ENCODE measurements at regions not wholly inside any gene's neighbourhood (a gene's known extent, or its start where the extent isn't known, plus 50 kb on each side); places are given as distances from the start of the nearest gene placed in this dataset.

GRCh38 chr5:105659396-105659795, 2011.3 kb downstream of the EFNA5 start:
- H3K4me3 ChIP-seq: no peak overlapping the region
- DNase-seq: no peak
- no peak for TF ChIP-seq CTCF (IDR thresholded peaks at IDR 0.05; ENCODE audit: borderline replicate concordance)
- peaks cover under 1% of the 10 kb centered on the region for H3K9me3 ChIP-seq (replicated peaks)
- H3K4me1 ChIP-seq: no peaks in the 10 kb centered on the region
- no peaks in the 10 kb centered on the region for H3K27me3 ChIP-seq (ENCODE audit: low read depth)
- intact Hi-C loops (cut with micrococcal nuclease): no loop called here
- no peaks in the 10 kb centered on the region for H3K36me3 ChIP-seq
- H3K27ac ChIP-seq (replicated peaks): no peak overlapping the region

GRCh38 chr5:105640328-105640727, 2030.4 kb downstream of the EFNA5 start:
- no peak for DNase-seq
- intact Hi-C loops (cut with micrococcal nuclease): no loop called here

GRCh38 chr5:105639511-105639910, 2031.2 kb downstream of the EFNA5 start:
- Histone ChIP-seq H3K27ac (replicated peaks) (no peak overlapping the region), H3K9me3 (replicated peaks) (peaks cover 10% of the 10 kb centered on the region), H3K4me3 (no peak overlapping the region), H3K27me3 (ENCODE audit: low read depth) (no peaks in the 10 kb centered on the region), H3K36me3 (no peaks in the 10 kb centered on the region), H3K4me1 (no peaks in the 10 kb centered on the region)
- no peak for DNase-seq
- TF ChIP-seq CTCF (IDR thresholded peaks at IDR 0.05; ENCODE audit: borderline replicate concordance): no peak
- intact Hi-C loops (cut with micrococcal nuclease): no loop called here

More at GRCh38 chr5:105640328-105640727, 2030.4 kb downstream of the EFNA5 start:
- Histone ChIP-seq H3K9me3 (replicated peaks) (peaks cover 10% of the 10 kb centered on the region), H3K4me3 (no peak overlapping the region), H3K27ac (replicated peaks) (no peak overlapping the region), H3K36me3 (no peaks in the 10 kb centered on the region), H3K4me1 (no peaks in the 10 kb centered on the region), H3K27me3 (ENCODE audit: low read depth) (no peaks in the 10 kb centered on the region)
- no peak for TF ChIP-seq CTCF (IDR thresholded peaks at IDR 0.05; ENCODE audit: borderline replicate concordance)

- no peak for TF ChIP-seq CTCF (IDR thresholded peaks at IDR 0.05; ENCODE audit: borderline replicate concordance)
- intact Hi-C loops (cut with micrococcal nuclease): no loop called here
- Histone ChIP-seq H3K27me3 (ENCODE audit: low read depth) (no peaks in the 10 kb centered on the region), H3K4me1 (no peaks in the 10 kb centered on the region), H3K9me3 (replicated peaks) (peaks cover 10% of the 10 kb centered on the region), H3K27ac (replicated peaks) (no peak overlapping the region), H3K36me3 (no peaks in the 10 kb centered on the region), H3K4me3 (no peak overlapping the region)
- no peak for DNase-seq
Observed at GRCh38 chr5:105639068-105639467, 2031.7 kb downstream of the EFNA5 start.

GRCh38 chr5:105638437-105638836, 2032.3 kb downstream of the EFNA5 start:
- Histone ChIP-seq H3K36me3 (no peaks in the 10 kb centered on the region), H3K27me3 (ENCODE audit: low read depth) (no peaks in the 10 kb centered on the region), H3K4me1 (no peaks in the 10 kb centered on the region), H3K27ac (replicated peaks) (no peak overlapping the region), H3K9me3 (replicated peaks) (peaks cover 10% of the 10 kb centered on the region), H3K4me3 (no peak overlapping the region)
- intact Hi-C loops (cut with micrococcal nuclease): no loop called here
- no peak for DNase-seq
- no peak for TF ChIP-seq CTCF (IDR thresholded peaks at IDR 0.05; ENCODE audit: borderline replicate concordance)

GRCh38 chr5:105632043-105632442, 2038.7 kb downstream of the EFNA5 start:
- Histone ChIP-seq H3K4me1 (no peaks in the 10 kb centered on the region), H3K9me3 (replicated peaks) (no peaks in the 10 kb centered on the region), H3K27ac (replicated peaks) (no peak overlapping the region), H3K36me3 (no peaks in the 10 kb centered on the region), H3K4me3 (no peak overlapping the region), H3K27me3 (ENCODE audit: low read depth) (no peaks in the 10 kb centered on the region)
- intact Hi-C loops (cut with micrococcal nuclease): no loop called here
- DNase-seq: no peak
- no peak for TF ChIP-seq CTCF (IDR thresholded peaks at IDR 0.05; ENCODE audit: borderline replicate concordance)

All from left ventricle myocardium inferior (tissue), 1 donor.